ENCODE measurements at regions not wholly inside any gene's neighbourhood (a gene's known extent, or its start where the extent isn't known, plus 50 kb on each side); places are given as distances from the start of the nearest gene placed in this dataset.

- POLR2A ChIA-PET = no interaction called here
- Mint-ChIP-seq H3K4me1 (no peaks in the 10 kb centered on the region), H3K27me3 (peaks cover 2% of the 10 kb centered on the region), H3K27ac (no peak overlapping the region), H3K4me3 (no peak overlapping the region), H3K36me3 (ENCODE audit: low read depth) (no peaks in the 10 kb centered on the region), H3K9me3 (no peaks in the 10 kb centered on the region)
- CTCF ChIA-PET = interaction anchor here (1.1 kb wide), 1 partner anchor 9 kb away, joined by 3 read pairs; no protein-coding TSS in a partner anchor
- no peak for DNase-seq
These were observed 195.2 kb upstream of the LRFN2 start for GRCh38 chr6:40782355-40782754.

- no peak overlapping the region for H3K4me3 Mint-ChIP-seq
- ChIA-PET CTCF (interaction anchor here (1.3 kb wide), 2 partner anchors 17 to 18 kb away, joined by 3 read pairs; no protein-coding TSS in a partner anchor), POLR2A (no interaction called here)
- no peak for DNase-seq
- H3K27ac Mint-ChIP-seq = no peak overlapping the region
- no peaks in the 10 kb centered on the region for H3K4me1 Mint-ChIP-seq
- peaks cover 2% of the 10 kb centered on the region for H3K27me3 Mint-ChIP-seq
- no peaks in the 10 kb centered on the region for H3K9me3 Mint-ChIP-seq
- H3K36me3 Mint-ChIP-seq (ENCODE audit: low read depth) = no peaks in the 10 kb centered on the region
These were observed 193.5 kb upstream of the LRFN2 start for GRCh38 chr6:40780637-40781036.

- ChIA-PET POLR2A (interaction anchor here (0.7 kb wide), 1 partner anchor 61 kb away, joined by 3 read pairs; no protein-coding TSS in a partner anchor), CTCF (interaction anchor here (1.3 kb wide), 2 partner anchors 18 to 19 kb away, joined by 3 read pairs; no protein-coding TSS in a partner anchor)
- no peak overlapping the region for H3K27ac Mint-ChIP-seq
- no peak overlapping the region for H3K4me3 Mint-ChIP-seq
- peaks cover 6% of the 10 kb centered on the region for H3K27me3 Mint-ChIP-seq
- H3K36me3 Mint-ChIP-seq (ENCODE audit: low read depth) = no peaks in the 10 kb centered on the region
- H3K9me3 Mint-ChIP-seq = no peaks in the 10 kb centered on the region
- DNase-seq = no peak
- no peaks in the 10 kb centered on the region for H3K4me1 Mint-ChIP-seq
These were observed 192.2 kb upstream of the LRFN2 start for GRCh38 chr6:40779409-40779808.

GRCh38 chr6:40778918-40779317 is 191.8 kb upstream of the LRFN2 start:
- CTCF ChIA-PET = no interaction called here
- Mint-ChIP-seq H3K4me3 (no peak overlapping the region), H3K4me1 (no peaks in the 10 kb centered on the region), H3K27me3 (peaks cover 5% of the 10 kb centered on the region), H3K27ac (no peak overlapping the region), H3K36me3 (ENCODE audit: low read depth) (no peaks in the 10 kb centered on the region), H3K9me3 (no peaks in the 10 kb centered on the region)
- POLR2A ChIA-PET = no interaction called here
- DNase-seq = no peak

GRCh38 chr6:40778196-40778595 is 191.0 kb upstream of the LRFN2 start:
- H3K9me3 Mint-ChIP-seq = no peaks in the 10 kb centered on the region
- no peak overlapping the region for H3K27ac Mint-ChIP-seq
- H3K27me3 Mint-ChIP-seq = peaks cover 5% of the 10 kb centered on the region
- H3K4me1 Mint-ChIP-seq = no peaks in the 10 kb centered on the region
- no peak overlapping the region for H3K4me3 Mint-ChIP-seq
- ChIA-PET CTCF (no interaction called here), POLR2A (no interaction called here)
- H3K36me3 Mint-ChIP-seq (ENCODE audit: low read depth) = no peaks in the 10 kb centered on the region
- no peak for DNase-seq

- DNase-seq = no peak
- ChIA-PET POLR2A (no interaction called here), CTCF (no interaction called here)
- Mint-ChIP-seq H3K4me1 (no peaks in the 10 kb centered on the region), H3K27ac (no peak overlapping the region), H3K4me3 (no peak overlapping the region), H3K36me3 (ENCODE audit: low read depth) (no peaks in the 10 kb centered on the region), H3K9me3 (no peaks in the 10 kb centered on the region), H3K27me3 (peaks cover 19% of the 10 kb centered on the region)
These were observed 187.8 kb upstream of the LRFN2 start for GRCh38 chr6:40774932-40775331.

- no peaks in the 10 kb centered on the region for H3K4me1 Mint-ChIP-seq
- no peak for DNase-seq
These were observed 183.6 kb upstream of the LRFN2 start for GRCh38 chr6:40770794-40771193.

GRCh38 chr6:40764726-40765125 is 177.6 kb upstream of the LRFN2 start:
- Mint-ChIP-seq H3K36me3 (ENCODE audit: low read depth) (no peaks in the 10 kb centered on the region), H3K27me3 (peaks cover 5% of the 10 kb centered on the region), H3K27ac (no peak overlapping the region), H3K4me3 (no peak overlapping the region), H3K4me1 (no peaks in the 10 kb centered on the region), H3K9me3 (no peaks in the 10 kb centered on the region)
- ChIA-PET POLR2A (no interaction called here), CTCF (interaction anchor here (1.3 kb wide), 1 partner anchor 9 kb away, joined by 3 read pairs; no protein-coding TSS in a partner anchor)
- no peak for DNase-seq

More at GRCh38 chr6:40770794-40771193, 183.6 kb upstream of the LRFN2 start:
- no peaks in the 10 kb centered on the region for H3K36me3 Mint-ChIP-seq (ENCODE audit: low read depth)
- H3K27me3 Mint-ChIP-seq = peaks cover 25% of the 10 kb centered on the region
- no peak overlapping the region for H3K27ac Mint-ChIP-seq
- H3K9me3 Mint-ChIP-seq = no peaks in the 10 kb centered on the region
- ChIA-PET POLR2A (no interaction called here), CTCF (no interaction called here)
- H3K4me3 Mint-ChIP-seq = no peak overlapping the region

- no peak overlapping the region for H3K27ac Mint-ChIP-seq
- H3K9me3 Mint-ChIP-seq = no peaks in the 10 kb centered on the region
- H3K36me3 Mint-ChIP-seq (ENCODE audit: low read depth) = no peaks in the 10 kb centered on the region
- H3K4me1 Mint-ChIP-seq = no peaks in the 10 kb centered on the region
- CTCF ChIA-PET = no interaction called here
- DNase-seq = no peak
- POLR2A ChIA-PET = no interaction called here
- peaks cover 5% of the 10 kb centered on the region for H3K27me3 Mint-ChIP-seq
- H3K4me3 Mint-ChIP-seq = no peak overlapping the region
These were observed 175.8 kb upstream of the LRFN2 start for GRCh38 chr6:40762981-40763380.

GRCh38 chr6:40760887-40761286 is 173.7 kb upstream of the LRFN2 start:
- POLR2A ChIA-PET = no interaction called here
- H3K4me1 Mint-ChIP-seq = no peaks in the 10 kb centered on the region
- H3K27me3 Mint-ChIP-seq = peaks cover 20% of the 10 kb centered on the region
- no peak for DNase-seq
- no peaks in the 10 kb centered on the region for H3K36me3 Mint-ChIP-seq (ENCODE audit: low read depth)
- H3K4me3 Mint-ChIP-seq = no peak overlapping the region
- CTCF ChIA-PET = no interaction called here
- no peaks in the 10 kb centered on the region for H3K9me3 Mint-ChIP-seq
- no peak overlapping the region for H3K27ac Mint-ChIP-seq

GRCh38 chr6:40759838-40760237 is 172.7 kb upstream of the LRFN2 start:
- H3K4me1 Mint-ChIP-seq = no peaks in the 10 kb centered on the region

GRCh38 chr6:40759264-40759663 is 172.1 kb upstream of the LRFN2 start:
- H3K9me3 Mint-ChIP-seq = no peaks in the 10 kb centered on the region
- H3K27ac Mint-ChIP-seq = no peak overlapping the region
- no peak overlapping the region for H3K4me3 Mint-ChIP-seq
- ChIA-PET CTCF (interaction anchor here (1.2 kb wide), 1 partner anchor 9 kb away, joined by 3 read pairs; no protein-coding TSS in a partner anchor), POLR2A (no interaction called here)
- peaks cover 33% of the 10 kb centered on the region for H3K27me3 Mint-ChIP-seq
- no peak for DNase-seq
- no peaks in the 10 kb centered on the region for H3K4me1 Mint-ChIP-seq
- H3K36me3 Mint-ChIP-seq (ENCODE audit: low read depth) = no peaks in the 10 kb centered on the region

More at GRCh38 chr6:40759838-40760237, 172.7 kb upstream of the LRFN2 start:
- Mint-ChIP-seq H3K27me3 (peaks cover 29% of the 10 kb centered on the region), H3K4me3 (no peak overlapping the region), H3K27ac (no peak overlapping the region), H3K9me3 (no peaks in the 10 kb centered on the region), H3K36me3 (ENCODE audit: low read depth) (no peaks in the 10 kb centered on the region)
- DNase-seq = no peak
- POLR2A ChIA-PET = no interaction called here
- CTCF ChIA-PET = interaction anchor here (0.6 to 1.2 kb wide), 2 partner anchors 10 to 264 kb away, joined by 3 read pairs; no protein-coding TSS in a partner anchor

GRCh38 chr6:40755749-40756452 is 168.7 kb upstream of the LRFN2 start:
- no peak overlapping the region for H3K4me3 Mint-ChIP-seq
- DNase-seq = no peak
- H3K36me3 Mint-ChIP-seq (ENCODE audit: low read depth) = no peaks in the 10 kb centered on the region
- no peak overlapping the region for H3K27ac Mint-ChIP-seq
- H3K27me3 Mint-ChIP-seq = peaks cover 45% of the 10 kb centered on the region
- no peaks in the 10 kb centered on the region for H3K4me1 Mint-ChIP-seq
- POLR2A ChIA-PET = no interaction called here
- H3K9me3 Mint-ChIP-seq = no peaks in the 10 kb centered on the region
- CTCF ChIA-PET = no interaction called here
